ENCODE measurements at regions not wholly inside any gene's neighbourhood (a gene's known extent, or its start where the extent isn't known, plus 50 kb on each side); places are given as distances from the start of the nearest gene placed in this dataset.

GRCh38 chr12:66959276-66959675, 280.4 kb upstream of the GRIP1 start:
- TF ChIP-seq CTCF (conservative IDR thresholded peaks at IDR 0.05; ENCODE audit: low read length) (no peak), EZH2phosphoT487 (IDR thresholded peaks at IDR 0.05; ENCODE audit: borderline replicate concordance) (no peak)

Measured in Loucy (cell line).